Endodermal cell (in vitro differentiated cells): ENCODE measurements at regions not wholly inside any gene's neighbourhood (a gene's known extent, or its start where the extent isn't known, plus 50 kb on each side); places are given as distances from the start of the nearest gene placed in this dataset.

ENCODE experiments used
- DNase-seq: peaks from one replicate; pipeline ENCODE4 v3.0.0-alpha.2; 2017
- H3K27ac ChIP-seq: 2 replicates; pipeline ENCODE4 v1.5.1; 2013; ENCODE audit warnings: mild to moderate bottlenecking, low read depth, low read length, moderate library complexity
- H3K27me3 ChIP-seq: 2 replicates; pipeline ENCODE4 v1.6.1; 2013; ENCODE audit warnings: mild to moderate bottlenecking, low read length, moderate library complexity; ENCODE audit not compliant: insufficient read depth, control insufficient read depth, poor library complexity, severe bottlenecking
- H3K36me3 ChIP-seq: 2 replicates; pipeline ENCODE4 v1.7.0; 2013; ENCODE audit warnings: mild to moderate bottlenecking, low read length, moderate library complexity; ENCODE audit not compliant: control insufficient read depth, insufficient read depth
- H3K4me1 ChIP-seq: one replicate; pipeline ENCODE4 v1.7.0; 2013; ENCODE audit warnings: low read length; ENCODE audit not compliant: control insufficient read depth, insufficient read depth
- H3K4me3 ChIP-seq: 2 replicates; pipeline ENCODE4 v1.5.1; 2013; ENCODE audit warnings: mild to moderate bottlenecking, low read length, moderate library complexity
- H3K9ac ChIP-seq: 2 replicates; pipeline ENCODE4 v1.6.1; 2013; ENCODE audit warnings: mild to moderate bottlenecking, low read length, moderate library complexity; ENCODE audit not compliant: poor library complexity, severe bottlenecking; ENCODE audit errors: extremely low read depth
- H3K9me3 ChIP-seq: 2 replicates; pipeline ENCODE4 v1.6.1; 2013; ENCODE audit warnings: mild to moderate bottlenecking, low read length, moderate library complexity; ENCODE audit not compliant: control insufficient read depth
- H3K27ac Mint-ChIP-seq: 2 replicates; pipeline ENCODE4 v1.8.0; 2020; ENCODE audit warnings: mixed read lengths
- H3K27me3 Mint-ChIP-seq: 2 replicates; pipeline ENCODE4 v1.8.0; 2021; ENCODE audit warnings: mild to moderate bottlenecking, mixed read lengths; ENCODE audit not compliant: insufficient read depth
- H3K36me3 Mint-ChIP-seq: 2 replicates; pipeline ENCODE4 v1.8.0; 2020; ENCODE audit warnings: low read depth, mixed read lengths
- H3K4me1 Mint-ChIP-seq: 2 replicates; pipeline ENCODE4 v1.8.0; 2020; ENCODE audit warnings: mixed read lengths
- H3K4me3 Mint-ChIP-seq: 2 replicates; pipeline ENCODE4 v1.8.0; 2020; ENCODE audit warnings: mild to moderate bottlenecking, moderate library complexity, mixed read lengths
- H3K9me3 Mint-ChIP-seq: 2 replicates; pipeline ENCODE4 v1.8.0; 2020; ENCODE audit warnings: mild to moderate bottlenecking, mixed read lengths
- CTCF ChIP-seq: fragments of 200-600 bp; sonication (generic); conservative IDR thresholded peaks from 2 replicates; pipeline ENCODE4 v1.5.0; 2021; ENCODE audit warnings: antibody characterized with exemption, mild to moderate bottlenecking
- WGBS, 2 experiments: methylation state at CpG; one replicate each; pipeline versions ENCODE4 v1.1.5 to v1.1.7; 2013; ENCODE audit warnings: missing lambda C conversion rate in 2 of 2, mixed read lengths in 1 of 2; ENCODE audit not compliant: insufficient coverage in 1 of 2, insufficient read length in 1 of 2; 5-methylcytosine and 5-hydroxymethylcytosine counted together

GRCh38 chr13:85657942-85658341 lies 141.3 kb downstream of the SLITRK6 start:
- H3K9ac ChIP-seq: no peak overlapping the region
- Mint-ChIP-seq H3K9me3 (peaks cover 3% of the 10 kb centered on the region), H3K36me3 (no peaks in the 10 kb centered on the region), H3K27ac (no peak overlapping the region), H3K4me3 (no peak overlapping the region), H3K27me3 (no peaks in the 10 kb centered on the region), H3K4me1 (no peaks in the 10 kb centered on the region)
- no peak overlapping the region for H3K27ac ChIP-seq
- no peak overlapping the region for H3K4me3 ChIP-seq
- no peaks in the 10 kb centered on the region for H3K4me1 ChIP-seq
- DNase-seq: no peak
- H3K9me3 ChIP-seq: no peaks in the 10 kb centered on the region
- no peak for TF ChIP-seq CTCF
- H3K27me3 ChIP-seq: no peaks in the 10 kb centered on the region
- H3K36me3 ChIP-seq: no peaks in the 10 kb centered on the region

- H3K4me1 Mint-ChIP-seq: no peaks in the 10 kb centered on the region
- no CpG with 5 or more reads among the region's 1 CpG for WGBS, 2 experiments
These were observed 144.2 kb downstream of the SLITRK6 start for GRCh38 chr13:85655040-85655439.

GRCh38 chr13:85654227-85654626 lies 145.0 kb downstream of the SLITRK6 start:
- Mint-ChIP-seq H3K9me3 (no peaks in the 10 kb centered on the region), H3K4me3 (no peak overlapping the region), H3K27me3 (no peaks in the 10 kb centered on the region), H3K27ac (no peak overlapping the region), H3K4me1 (no peaks in the 10 kb centered on the region), H3K36me3 (no peaks in the 10 kb centered on the region)
- no peaks in the 10 kb centered on the region for H3K9me3 ChIP-seq
- no peak overlapping the region for H3K27ac ChIP-seq
- no peaks in the 10 kb centered on the region for H3K27me3 ChIP-seq
- H3K9ac ChIP-seq: no peak overlapping the region
- H3K4me3 ChIP-seq: no peak overlapping the region
- no peak for TF ChIP-seq CTCF
- H3K4me1 ChIP-seq: no peaks in the 10 kb centered on the region
- 43 to 86% methylated on average over 1 to 2 of the region's 2 CpGs for WGBS, 2 experiments
- DNase-seq: no peak
- H3K36me3 ChIP-seq: no peaks in the 10 kb centered on the region

More at GRCh38 chr13:85655040-85655439, 144.2 kb downstream of the SLITRK6 start:
- Histone ChIP-seq H3K4me1 (no peaks in the 10 kb centered on the region), H3K27ac (no peak overlapping the region), H3K9me3 (no peaks in the 10 kb centered on the region), H3K27me3 (no peaks in the 10 kb centered on the region), H3K4me3 (no peak overlapping the region), H3K9ac (no peak overlapping the region), H3K36me3 (no peaks in the 10 kb centered on the region)
- no peaks in the 10 kb centered on the region for H3K36me3 Mint-ChIP-seq
- TF ChIP-seq CTCF: no peak
- DNase-seq: no peak
- no peak overlapping the region for H3K27ac Mint-ChIP-seq
- no peak overlapping the region for H3K4me3 Mint-ChIP-seq
- H3K27me3 Mint-ChIP-seq: no peaks in the 10 kb centered on the region
- peaks cover under 1% of the 10 kb centered on the region for H3K9me3 Mint-ChIP-seq
